BE2C (cell line): ENCODE measurements at regions not wholly inside any gene's neighbourhood (a gene's known extent, or its start where the extent isn't known, plus 50 kb on each side); places are given as distances from the start of the nearest gene placed in this dataset.

Experiments used
- DNase-seq: peaks from one replicate; pipeline ENCODE4 v3.0.0-alpha.2; 2020
- H3K27me3 ChIP-seq: fragments of 250-450 bp; sonication (Bioruptor Pico); 2 replicates; pipeline ENCODE4 v1.5.1; 2020; ENCODE audit warnings: mild to moderate bottlenecking
- H3K36me3 ChIP-seq: fragments of 250-450 bp; sonication (Bioruptor Pico); 2 replicates; pipeline ENCODE4 v1.5.1; 2020; ENCODE audit warnings: mild to moderate bottlenecking
- H3K4me1 ChIP-seq: fragments of 250-450 bp; sonication (Bioruptor Pico); 2 replicates; pipeline ENCODE4 v1.5.1; 2020
- H3K4me3 ChIP-seq: 2 replicates; pipeline ENCODE4 v1.5.1; 2011; ENCODE audit warnings: low read depth, low read length
- H3K9me3 ChIP-seq: fragments of 250-450 bp; sonication (Bioruptor Pico); 2 replicates; pipeline ENCODE4 v1.5.1; 2020
- TF ChIP-seq, protein P1 (sequence below): IDR thresholded peaks from 2 replicates; pipeline ENCODE4 v1.5.1; 2012; ENCODE audit warnings: mild to moderate bottlenecking, low read depth, low read length

- Histone ChIP-seq H3K27me3 (peaks cover 3% of the 10 kb centered on the region; the same call in 1 of the 2 replicates), H3K9me3 (no peaks in the 10 kb centered on the region), H3K36me3 (no peaks in the 10 kb centered on the region), H3K4me3 (no peak overlapping the region), H3K4me1 (no peaks in the 10 kb centered on the region)
- DNase-seq, result no peak
- TF ChIP-seq, protein P1, sequence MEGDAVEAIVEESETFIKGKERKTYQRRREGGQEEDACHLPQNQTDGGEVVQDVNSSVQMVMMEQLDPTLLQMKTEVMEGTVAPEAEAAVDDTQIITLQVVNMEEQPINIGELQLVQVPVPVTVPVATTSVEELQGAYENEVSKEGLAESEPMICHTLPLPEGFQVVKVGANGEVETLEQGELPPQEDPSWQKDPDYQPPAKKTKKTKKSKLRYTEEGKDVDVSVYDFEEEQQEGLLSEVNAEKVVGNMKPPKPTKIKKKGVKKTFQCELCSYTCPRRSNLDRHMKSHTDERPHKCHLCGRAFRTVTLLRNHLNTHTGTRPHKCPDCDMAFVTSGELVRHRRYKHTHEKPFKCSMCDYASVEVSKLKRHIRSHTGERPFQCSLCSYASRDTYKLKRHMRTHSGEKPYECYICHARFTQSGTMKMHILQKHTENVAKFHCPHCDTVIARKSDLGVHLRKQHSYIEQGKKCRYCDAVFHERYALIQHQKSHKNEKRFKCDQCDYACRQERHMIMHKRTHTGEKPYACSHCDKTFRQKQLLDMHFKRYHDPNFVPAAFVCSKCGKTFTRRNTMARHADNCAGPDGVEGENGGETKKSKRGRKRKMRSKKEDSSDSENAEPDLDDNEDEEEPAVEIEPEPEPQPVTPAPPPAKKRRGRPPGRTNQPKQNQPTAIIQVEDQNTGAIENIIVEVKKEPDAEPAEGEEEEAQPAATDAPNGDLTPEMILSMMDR, result no peak
These were observed 302.8 kb upstream of the IL12A start for GRCh38 chr3:159685801-159686200.

DNA sequence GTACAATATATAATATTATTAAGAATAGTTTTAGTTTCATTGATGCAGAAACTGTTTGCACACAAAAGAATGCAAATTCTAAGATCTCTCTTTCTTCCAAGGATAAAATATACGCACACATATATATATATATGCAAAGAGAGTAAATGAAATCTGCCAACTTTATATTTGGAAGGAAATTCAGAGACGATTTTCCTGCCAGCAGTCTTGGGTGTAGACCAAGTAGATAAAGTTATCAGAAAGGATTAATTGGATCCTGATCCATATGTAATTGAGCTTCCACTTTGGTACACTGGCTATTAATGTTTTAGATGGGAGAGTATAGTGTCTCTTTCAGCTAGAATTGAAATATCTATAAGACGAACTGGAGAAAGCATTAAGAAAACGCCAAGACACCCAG is 295.4 kb upstream of the IL12A start:
- no peak for DNase-seq
- TF ChIP-seq, protein P1, result no peak
- H3K27me3 ChIP-seq, result 0 out of 2 replicates have a peak, but pooled peaks cover 6% of the 10 kb centered on the region
- no peak overlapping the region for H3K4me3 ChIP-seq
- H3K9me3 ChIP-seq, result no peaks in the 10 kb centered on the region
- H3K4me1 ChIP-seq, result no peaks in the 10 kb centered on the region
- H3K36me3 ChIP-seq, result no peaks in the 10 kb centered on the region

DNA sequence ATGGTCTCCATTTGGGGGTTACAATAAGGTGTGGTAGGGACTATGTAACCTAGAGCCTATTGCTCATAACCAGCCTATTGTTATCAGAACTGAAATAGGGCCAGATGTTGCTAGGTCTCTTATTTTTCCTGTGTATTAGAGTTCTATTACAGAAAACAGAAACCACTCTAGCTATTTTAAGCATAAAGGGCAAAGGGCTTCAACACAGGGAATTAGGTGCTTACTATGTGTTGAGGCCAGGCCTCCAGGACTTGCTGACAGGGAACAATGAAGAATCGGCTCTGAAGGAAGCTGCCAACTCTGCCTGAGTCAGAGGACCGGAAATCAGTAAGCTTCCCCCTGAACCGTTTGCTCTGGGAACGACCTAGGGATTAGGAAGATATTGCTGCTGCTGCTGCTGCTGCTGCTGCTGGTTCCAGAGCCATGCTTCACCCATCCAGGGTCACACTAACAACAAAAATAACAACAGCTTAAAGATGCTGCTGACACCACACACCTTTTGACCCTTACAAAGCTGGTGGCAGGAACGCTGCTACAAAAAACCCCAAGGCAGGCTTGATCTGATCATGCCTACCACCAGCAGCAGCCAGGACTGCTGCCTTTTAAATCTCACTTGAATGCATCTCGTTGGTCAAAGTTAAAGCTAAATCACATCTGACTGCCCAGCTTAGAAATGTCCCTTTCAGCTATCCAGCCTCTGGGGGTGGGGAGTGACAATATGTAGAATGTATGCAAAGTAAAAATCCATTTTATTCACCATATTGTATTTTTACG is 276.9 kb upstream of the IL12A start:
- TF ChIP-seq, protein P1, result no peak
- peak; percentile 7 for DNase-seq
- Histone ChIP-seq H3K4me3 (no peak overlapping the region), H3K4me1 (no peaks in the 10 kb centered on the region), H3K36me3 (no peaks in the 10 kb centered on the region), H3K9me3 (no peaks in the 10 kb centered on the region), H3K27me3 (no peaks in the 10 kb centered on the region)

- no peak overlapping the region for H3K4me3 ChIP-seq
- DNase-seq, result no peak
- H3K4me1 ChIP-seq, result no peaks in the 10 kb centered on the region
- H3K9me3 ChIP-seq, result no peaks in the 10 kb centered on the region
- no peaks in the 10 kb centered on the region for H3K36me3 ChIP-seq
- TF ChIP-seq, protein P1, result no peak
- H3K27me3 ChIP-seq, result no peaks in the 10 kb centered on the region
These were observed 267.3 kb upstream of the IL12A start for GRCh38 chr3:159721324-159721723.

DNA sequence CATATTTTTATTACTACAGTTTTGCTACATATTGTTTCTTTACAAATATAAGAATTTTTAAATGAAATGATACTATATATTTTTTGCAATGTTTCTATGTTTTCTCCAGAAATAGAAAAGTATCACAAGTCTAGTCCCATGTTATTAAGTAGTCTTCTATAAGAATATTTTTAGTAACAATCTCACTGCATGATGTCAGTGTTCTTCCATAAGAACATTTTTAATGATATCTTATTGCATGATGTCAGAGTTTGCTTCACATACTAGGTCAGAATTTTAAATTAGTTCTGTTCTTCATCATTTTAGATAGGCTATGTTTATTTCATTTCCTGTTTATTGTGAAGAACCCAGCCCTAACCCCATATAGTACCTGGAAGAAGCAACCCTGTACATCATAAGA is 265.3 kb upstream of the IL12A start:
- H3K9me3 ChIP-seq, result no peaks in the 10 kb centered on the region
- H3K4me3 ChIP-seq, result no peak overlapping the region
- DNase-seq, result no peak
- H3K36me3 ChIP-seq, result no peaks in the 10 kb centered on the region
- H3K27me3 ChIP-seq, result no peaks in the 10 kb centered on the region
- TF ChIP-seq, protein P1, result no peak
- no peaks in the 10 kb centered on the region for H3K4me1 ChIP-seq

DNA sequence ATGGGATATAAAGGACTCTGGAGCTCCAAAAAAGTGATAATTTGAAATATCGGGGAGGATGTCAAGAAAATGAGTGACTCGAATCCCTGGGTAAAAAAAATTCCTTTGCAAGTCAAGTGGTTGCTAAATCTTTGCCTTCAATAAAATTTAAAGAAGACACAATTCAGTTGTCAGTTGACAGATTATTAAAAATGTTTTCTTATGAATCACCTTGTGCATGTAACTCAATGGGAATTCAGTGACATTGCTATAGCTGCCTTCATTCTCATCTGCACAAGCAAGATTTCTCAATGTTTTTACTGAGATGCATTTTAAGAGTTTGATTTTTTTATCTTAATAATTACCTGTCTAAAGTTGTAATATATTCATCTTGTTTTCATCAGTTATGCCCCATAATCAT is 264.0 kb upstream of the IL12A start:
- Histone ChIP-seq H3K27me3 (no peaks in the 10 kb centered on the region; the same call in 1 of the 2 replicates), H3K4me3 (no peak overlapping the region), H3K4me1 (no peaks in the 10 kb centered on the region), H3K36me3 (no peaks in the 10 kb centered on the region), H3K9me3 (no peaks in the 10 kb centered on the region)
- TF ChIP-seq, protein P1, result no peak
- DNase-seq, result no peak
